HAP-1 (cell line): ENCODE measurements at regions not wholly inside any gene's neighbourhood (a gene's known extent, or its start where the extent isn't known, plus 50 kb on each side); places are given as distances from the start of the nearest gene placed in this dataset.
A peak's percentile ranks its signal among the peaks of the same experiment; 100 is the strongest.

Source experiments
- DNase-seq, 2 experiments: peaks; one replicate each; pipeline ENCODE4 v3.0.0-alpha.2; 2016 to 2020; ENCODE audit warnings: low spot score in 2 of 2
- H3K27me3 ChIP-seq: fragments of 250-450 bp; sonication (Bioruptor Pico); 2 replicates; pipeline ENCODE4 v1.5.1; 2020; ENCODE audit warnings: low read depth, mild to moderate bottlenecking, moderate library complexity
- H3K36me3 ChIP-seq: fragments of 250-450 bp; sonication (Bioruptor Pico); replicated peaks from 2 replicates; pipeline ENCODE4 v1.5.1; 2020; ENCODE audit warnings: mild to moderate bottlenecking
- H3K4me1 ChIP-seq: fragments of 250-450 bp; sonication (Bioruptor Pico); 2 replicates; pipeline ENCODE4 v1.5.1; 2020; ENCODE audit warnings: mild to moderate bottlenecking
- H3K4me3 ChIP-seq: fragments of 250-450 bp; sonication (Bioruptor Pico); 2 replicates; pipeline ENCODE4 v1.5.1; 2020; ENCODE audit warnings: mild to moderate bottlenecking, moderate library complexity
- H3K9me3 ChIP-seq: fragments of 250-450 bp; sonication (Bioruptor Pico); 2 replicates; pipeline ENCODE4 v1.5.1; 2020; ENCODE audit warnings: mild to moderate bottlenecking, moderate library complexity
- in situ Hi-C: fragments of 300-500 bp; cut with MboI; formaldehyde crosslinking; loops from 3 replicates; pipeline ENCODE4 v1.14.3; 2020; ENCODE audit warnings: low sequenced_read_pairs, inconsistent platforms, mixed read lengths

DNA sequence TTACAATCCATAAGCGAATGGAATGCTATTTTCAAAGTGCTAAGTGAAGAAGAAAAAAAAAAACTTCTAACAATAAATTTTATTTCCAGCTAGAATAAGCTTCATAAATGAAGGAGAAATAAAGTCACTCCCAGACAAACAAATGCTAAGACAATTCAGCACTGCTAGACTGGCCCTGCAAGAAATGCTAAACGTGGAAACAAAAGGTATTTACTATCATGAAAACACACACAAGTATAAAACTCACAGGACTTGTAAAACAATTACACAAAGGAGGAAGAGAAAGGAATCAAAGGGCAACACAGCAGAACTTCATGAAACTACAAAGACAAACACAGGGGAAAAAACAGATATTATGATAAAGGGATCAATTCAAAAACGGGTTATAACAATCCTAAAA is 85.8 kb upstream of the NELL2 start:
- H3K27me3 ChIP-seq, result no peaks in the 10 kb centered on the region
- H3K4me1 ChIP-seq, result no peaks in the 10 kb centered on the region
- in situ Hi-C loops, result no loop called here
- H3K9me3 ChIP-seq, result no peaks in the 10 kb centered on the region
- no peaks in the 10 kb centered on the region for H3K36me3 ChIP-seq
- no peak for DNase-seq
- no peak overlapping the region for H3K4me3 ChIP-seq

- H3K4me3 ChIP-seq, result no peak overlapping the region
- no peaks in the 10 kb centered on the region for H3K4me1 ChIP-seq
- H3K36me3 ChIP-seq, result no peaks in the 10 kb centered on the region
- no peaks in the 10 kb centered on the region for H3K9me3 ChIP-seq
- peak in 1 of 2 experiments; percentile 20 for DNase-seq
- in situ Hi-C loops, result no loop called here
- H3K27me3 ChIP-seq, result no peaks in the 10 kb centered on the region
Observed at GRCh38 chr12:44960856-44961255, 84.7 kb upstream of the NELL2 start.

DNA sequence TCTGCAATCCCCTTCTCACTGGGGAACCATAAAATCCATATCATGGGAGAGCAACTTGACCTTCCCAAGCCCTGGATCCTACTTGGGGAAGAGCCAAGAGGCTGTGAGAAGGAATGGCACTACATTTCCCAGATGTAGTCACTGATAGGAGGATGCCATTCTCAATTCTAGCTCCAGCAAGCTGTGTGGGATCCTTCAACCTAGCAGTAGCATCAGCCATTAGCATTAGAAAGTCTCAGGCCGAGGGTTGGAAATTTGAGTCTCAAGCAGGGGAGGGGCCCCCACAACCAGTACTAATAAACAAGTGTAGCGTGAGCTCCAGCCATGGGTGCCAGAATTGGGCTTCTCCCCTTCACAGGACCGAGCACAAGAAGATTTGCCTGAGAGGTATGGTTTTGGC is 84.3 kb upstream of the NELL2 start:
- Histone ChIP-seq H3K36me3 (no peaks in the 10 kb centered on the region), H3K27me3 (no peaks in the 10 kb centered on the region), H3K9me3 (no peaks in the 10 kb centered on the region), H3K4me3 (no peak overlapping the region), H3K4me1 (no peaks in the 10 kb centered on the region)
- DNase-seq, result no peak
- in situ Hi-C loops, result no loop called here

GRCh38 chr12:44947163-44947562 is 71.0 kb upstream of the NELL2 start:
- Histone ChIP-seq H3K9me3 (no peaks in the 10 kb centered on the region), H3K27me3 (no peaks in the 10 kb centered on the region; the same call in 1 of the 2 replicates), H3K36me3 (no peaks in the 10 kb centered on the region), H3K4me1 (no peaks in the 10 kb centered on the region), H3K4me3 (no peak overlapping the region)
- DNase-seq, result no peak
- in situ Hi-C loops, result loop anchor here (25.0 kb wide), 2 partner anchors 635 to 935 kb away; no protein-coding TSS in a partner anchor

- Histone ChIP-seq H3K36me3 (no peaks in the 10 kb centered on the region), H3K9me3 (no peaks in the 10 kb centered on the region), H3K27me3 (no peaks in the 10 kb centered on the region; the same call in 1 of the 2 replicates), H3K4me3 (no peak overlapping the region), H3K4me1 (no peaks in the 10 kb centered on the region)
- no peak for DNase-seq
- in situ Hi-C loops, result loop anchor here (25.0 kb wide), 2 partner anchors 630 to 930 kb away; no protein-coding TSS in a partner anchor
Observed at GRCh38 chr12:44942714-44943113, 66.6 kb upstream of the NELL2 start.

DNA sequence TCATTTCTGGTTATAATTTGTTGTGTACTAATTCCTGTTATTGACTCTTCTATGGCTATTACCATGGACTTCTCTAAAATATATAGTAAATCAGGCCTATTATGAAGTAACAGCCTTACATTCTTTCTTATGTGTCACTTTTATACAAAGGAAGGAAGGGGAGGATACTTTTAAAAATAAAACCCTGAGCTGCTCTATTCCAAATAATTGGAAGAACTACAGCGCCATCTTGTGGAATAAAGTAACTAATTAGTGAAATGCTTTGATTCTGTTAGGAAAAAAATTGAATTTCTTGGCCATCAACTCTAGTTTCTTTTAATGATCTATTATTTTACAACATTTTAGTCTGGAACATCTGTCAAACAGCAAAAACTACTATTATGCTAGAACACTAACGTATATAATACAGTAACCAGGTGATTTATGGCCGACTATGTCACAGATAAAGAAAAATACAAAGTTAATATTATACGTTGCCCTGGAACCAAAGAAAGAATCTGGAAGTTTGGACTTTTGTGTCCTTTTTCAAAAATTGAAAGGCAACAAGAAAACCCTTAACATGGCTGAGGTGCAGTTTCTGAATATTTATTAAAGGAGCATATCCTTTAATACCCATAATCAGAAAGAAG is 55.0 kb upstream of the NELL2 start:
- DNase-seq, result peak in 1 of 2 experiments; percentile 80
- peaks cover 6% of the 10 kb centered on the region for H3K4me1 ChIP-seq
- H3K4me3 ChIP-seq, result no peak overlapping the region
- H3K9me3 ChIP-seq, result no peaks in the 10 kb centered on the region
- no peaks in the 10 kb centered on the region for H3K27me3 ChIP-seq
- in situ Hi-C loops, result loop anchor here (25.0 kb wide), 2 partner anchors 619 to 919 kb away; no protein-coding TSS in a partner anchor
- no peaks in the 10 kb centered on the region for H3K36me3 ChIP-seq

GRCh38 chr12:44929236-44929885 is 53.2 kb upstream of the NELL2 start:
- Histone ChIP-seq H3K4me3 (no peak overlapping the region), H3K36me3 (no peaks in the 10 kb centered on the region), H3K4me1 (peaks cover 6% of the 10 kb centered on the region), H3K27me3 (no peaks in the 10 kb centered on the region), H3K9me3 (no peaks in the 10 kb centered on the region)
- in situ Hi-C loops, result loop anchor here (25.0 kb wide), 2 partner anchors 617 to 917 kb away; no protein-coding TSS in a partner anchor
- no peak for DNase-seq
